HepG2 (cell line): ENCODE measurements at regions not wholly inside any gene's neighbourhood (a gene's known extent, or its start where the extent isn't known, plus 50 kb on each side); places are given as distances from the start of the nearest gene placed in this dataset.

Experiments used
- AKAP8 ChIP-seq: sonication (generic); formaldehyde crosslinking; IDR thresholded peaks from 2 replicates; pipeline ENCODE4 v1.5.1; 2020; ENCODE audit warnings: mild to moderate bottlenecking, missing genetic modification reagents
- ARID2 ChIP-seq: sonication (generic); formaldehyde crosslinking; IDR thresholded peaks from 2 replicates; pipeline ENCODE4 v1.8.1; 2022; ENCODE audit warnings: mild to moderate bottlenecking, missing genetic modification reagents, borderline replicate concordance
- BATF2 ChIP-seq: sonication (generic); formaldehyde crosslinking; IDR thresholded peaks from 2 replicates; pipeline ENCODE4 v1.8.0; 2022; ENCODE audit warnings: mild to moderate bottlenecking, missing genetic modification reagents, moderate library complexity
- CTCF ChIP-seq: sonication (generic); formaldehyde crosslinking; IDR thresholded peaks from 2 replicates; pipeline ENCODE4 v1.5.0; 2020; ENCODE audit warnings: mild to moderate bottlenecking, missing genetic modification reagents, moderate library complexity
- SMAD1 ChIP-seq: sonication (generic); formaldehyde crosslinking; IDR thresholded peaks from 2 replicates; pipeline ENCODE4 v1.4.0; 2020; ENCODE audit warnings: missing genetic modification reagents, low read depth, mild to moderate bottlenecking, borderline replicate concordance
- ZNF644 ChIP-seq: IDR thresholded peaks from 2 replicates; pipeline ENCODE4 v1.6.1; 2016; ENCODE audit warnings: low read depth

- TF ChIP-seq ZNF644 (CRISPR knock-in tag) = no peak
- no peak for TF ChIP-seq AKAP8 (CRISPR knock-in tag)
- TF ChIP-seq ARID2 (CRISPR knock-in tag) = no peak
- TF ChIP-seq CTCF (CRISPR knock-in tag) = no peak
- no peak for TF ChIP-seq BATF2 (CRISPR knock-in tag)
- TF ChIP-seq SMAD1 (CRISPR knock-in tag) = no peak
These were observed 439.3 kb downstream of the DTWD2 start for GRCh38 chr5:118548761-118549720.
